Esophagus muscularis mucosa (tissue), 4 donors: ENCODE measurements at regions not wholly inside any gene's neighbourhood (a gene's known extent, or its start where the extent isn't known, plus 50 kb on each side); places are given as distances from the start of the nearest gene placed in this dataset.

Source experiments
- DNase-seq: peaks from one replicate; pipeline ENCODE4 v3.0.0-alpha.2; 2017; ENCODE audit errors: extremely low spot score
- H3K27ac ChIP-seq, 4 donors: fragments of 200-600 bp; sonication (generic); replicated peaks in 1 of 4; 1 replicate in 3 of 4; 2 replicates in 1 of 4; pipeline ENCODE4 v1.5.1; 2016 to 2019; ENCODE audit warnings: mild to moderate bottlenecking in 1 of 4
- H3K27me3 ChIP-seq, 4 donors: fragments of 200-600 bp; sonication (generic); one replicate each; pipeline versions ENCODE4 v1.5.1 to v1.6.0; 2016 to 2019
- H3K36me3 ChIP-seq, 4 donors: fragments of 200-600 bp; sonication (generic); one replicate each; pipeline ENCODE4 v1.5.1; 2016 to 2019
- H3K4me1 ChIP-seq, 4 donors: fragments of 200-600 bp; sonication (generic); one replicate each; pipeline ENCODE4 v1.5.1; 2016 to 2019
- H3K4me3 ChIP-seq, 4 donors: fragments of 200-600 bp; sonication (generic); 1 replicate in 2 of 4; 2 replicates in 2 of 4; pipeline ENCODE4 v1.5.1; 2016 to 2019; ENCODE audit warnings: mild to moderate bottlenecking in 4 of 4, moderate library complexity in 1 of 4
- H3K9me3 ChIP-seq, 4 donors: fragments of 200-600 bp; sonication (generic); 1 replicate in 3 of 4; 2 replicates in 1 of 4; pipeline ENCODE4 v1.5.1; 2016 to 2019
- CTCF ChIP-seq, 3 experiments: fragments of 200-600 bp in 2 of 3; fragments of 450-650 bp in 1 of 3; sonication (generic) in 2 of 3; IDR thresholded peaks; one replicate each; pipeline ENCODE4 v1.5.1; 2017 to 2019; ENCODE audit warnings: antibody characterized with exemption in 3 of 3, mild to moderate bottlenecking in 2 of 3, moderate library complexity in 1 of 3
- EP300 ChIP-seq: sonication (generic); formaldehyde crosslinking; IDR thresholded peaks from one replicate; pipeline ENCODE4 v1.6.1; 2017; ENCODE audit warnings: antibody characterized with exemption
- POLR2A ChIP-seq: fragments of 450-650 bp; IDR thresholded peaks from one replicate; pipeline ENCODE4 v1.6.1; 2017; ENCODE audit warnings: antibody characterized with exemption, moderate library complexity, mild to moderate bottlenecking, low read depth
- POLR2AphosphoS5 ChIP-seq, 2 donors: sonication (generic); formaldehyde crosslinking; IDR thresholded peaks; one replicate each; pipeline ENCODE4 v1.6.1; 2017; ENCODE audit warnings: antibody characterized with exemption in 2 of 2
- WGBS: methylation state at CpG from one replicate; pipeline ENCODE4 v1.1.5; 2018; 5-methylcytosine and 5-hydroxymethylcytosine counted together
- intact Hi-C: fragments of 100-400 bp; cut with DNase I; formaldehyde crosslinking; loops from one replicate; pipeline ENCODE4 v1.15.1; 2023

GRCh38 chr2:176852667-176853066 is 359.9 kb upstream of the HNRNPA3 start:
- Histone ChIP-seq H3K4me1 (no peaks in the 10 kb centered on the region), H3K9me3 (no peaks in the 10 kb centered on the region), H3K36me3 (no peaks in the 10 kb centered on the region), H3K27me3 (peaks cover 0 to 20% (median 0%) of the 10 kb centered on the region in 4 donors), H3K4me3 (no peak overlapping the region), H3K27ac (no peak overlapping the region)
- TF ChIP-seq CTCF (IDR thresholded peaks at IDR 0.05) (no peak), POLR2A (no peak), POLR2AphosphoS5 (IDR thresholded peaks at IDR 0.05) (no peak), EP300 (no peak)
- 69% methylated on average over 3 of the region's 3 CpGs for WGBS
- no peak for DNase-seq
- intact Hi-C loops: no loop called here

- Histone ChIP-seq H3K9me3 (no peaks in the 10 kb centered on the region), H3K4me1 (no peaks in the 10 kb centered on the region), H3K4me3 (no peak overlapping the region), H3K27me3 (peaks cover 0 to 13% (median 0%) of the 10 kb centered on the region in 4 donors), H3K27ac (no peak overlapping the region), H3K36me3 (no peaks in the 10 kb centered on the region)
- intact Hi-C loops: no loop called here
- WGBS: 88% methylated on average over 1 of the region's 1 CpG
- no peak for DNase-seq
- TF ChIP-seq CTCF (IDR thresholded peaks at IDR 0.05) (no peak), POLR2AphosphoS5 (IDR thresholded peaks at IDR 0.05) (no peak), POLR2A (no peak), EP300 (no peak)
These were observed 358.5 kb upstream of the HNRNPA3 start for GRCh38 chr2:176854062-176854461.

- intact Hi-C loops: no loop called here
- no peaks in the 10 kb centered on the region for H3K9me3 ChIP-seq
- peaks cover 0 to 8% (median 0%) of the 10 kb centered on the region in 4 donors for H3K27me3 ChIP-seq
- H3K27ac ChIP-seq: no peak overlapping the region
- no peaks in the 10 kb centered on the region for H3K4me1 ChIP-seq
- H3K36me3 ChIP-seq: no peaks in the 10 kb centered on the region
- DNase-seq: no peak
- H3K4me3 ChIP-seq: no peak overlapping the region
- WGBS: 79% methylated on average over 3 of the region's 3 CpGs
- TF ChIP-seq EP300: no peak
- TF ChIP-seq CTCF (IDR thresholded peaks at IDR 0.05): no peak
- TF ChIP-seq POLR2AphosphoS5 (IDR thresholded peaks at IDR 0.05): no peak
- no peak for TF ChIP-seq POLR2A
These were observed 357.7 kb upstream of the HNRNPA3 start for GRCh38 chr2:176854878-176855277.

GRCh38 chr2:176856683-176857082 is 355.9 kb upstream of the HNRNPA3 start:
- intact Hi-C loops: no loop called here
- WGBS: 67% methylated on average over 1 of the region's 1 CpG
- DNase-seq: no peak
- Histone ChIP-seq H3K9me3 (no peaks in the 10 kb centered on the region), H3K4me3 (no peak overlapping the region), H3K27ac (no peak overlapping the region), H3K36me3 (no peaks in the 10 kb centered on the region), H3K4me1 (no peaks in the 10 kb centered on the region), H3K27me3 (no peaks in the 10 kb centered on the region)
- no peak for TF ChIP-seq EP300
- no peak for TF ChIP-seq CTCF (IDR thresholded peaks at IDR 0.05)
- TF ChIP-seq POLR2AphosphoS5 (IDR thresholded peaks at IDR 0.05): no peak
- no peak for TF ChIP-seq POLR2A

- H3K4me1 ChIP-seq: no peaks in the 10 kb centered on the region
- H3K27ac ChIP-seq: no peak overlapping the region
- no peaks in the 10 kb centered on the region for H3K9me3 ChIP-seq
- TF ChIP-seq EP300: no peak
- no peak for TF ChIP-seq CTCF (IDR thresholded peaks at IDR 0.05)
- no peak for TF ChIP-seq POLR2A
- no peak for TF ChIP-seq POLR2AphosphoS5 (IDR thresholded peaks at IDR 0.05)
- H3K36me3 ChIP-seq: no peaks in the 10 kb centered on the region
- WGBS: 59% methylated on average over 2 of the region's 2 CpGs
- intact Hi-C loops: no loop called here
- DNase-seq: no peak
- no peaks in the 10 kb centered on the region for H3K27me3 ChIP-seq
- no peak overlapping the region for H3K4me3 ChIP-seq
These were observed 347.3 kb upstream of the HNRNPA3 start for GRCh38 chr2:176865336-176865735.
